ENCODE measurements at regions not wholly inside any gene's neighbourhood (a gene's known extent, or its start where the extent isn't known, plus 50 kb on each side); places are given as distances from the start of the nearest gene placed in this dataset.

GRCh38 chr12:124393414-124393790, 98.5 kb downstream of the RFLNA start:
- DNase-seq = no peak

DNA sequence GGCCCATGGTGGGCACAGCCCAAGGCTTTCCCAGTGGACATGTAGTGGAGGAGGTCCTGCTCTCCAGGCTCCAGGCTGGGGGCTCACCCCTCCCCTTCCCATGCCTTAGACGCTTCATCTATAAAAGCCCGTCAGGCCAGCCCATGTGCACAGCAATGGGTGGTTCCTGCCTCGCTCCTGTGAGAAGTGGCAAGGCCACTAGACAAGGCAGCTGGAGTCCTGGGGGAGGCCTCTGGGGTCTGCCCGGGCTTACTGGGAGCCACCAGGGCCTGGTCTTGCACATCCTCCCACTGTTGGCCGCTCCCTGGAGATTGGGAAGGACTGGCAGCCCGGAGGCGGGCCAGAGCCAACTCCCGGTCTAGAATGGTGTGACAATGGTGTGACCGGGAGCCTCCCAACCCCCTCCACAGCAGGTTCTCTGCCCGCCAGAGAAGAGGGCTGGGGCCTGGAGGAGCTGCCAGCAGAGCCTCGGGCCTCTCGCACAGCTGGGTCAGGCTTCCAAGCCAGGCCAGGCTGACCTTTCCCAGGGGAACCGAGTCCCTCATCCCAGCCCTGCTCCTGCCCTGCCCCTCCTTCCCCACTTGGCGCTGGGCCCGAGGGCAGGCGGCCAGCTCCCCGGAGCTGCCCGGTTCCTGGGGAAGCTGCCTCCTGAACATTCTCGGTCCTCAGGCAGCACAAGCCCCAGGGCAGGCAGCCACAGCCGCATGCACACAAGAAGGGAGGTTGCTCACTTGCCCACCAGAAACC, 97.9 kb downstream of the RFLNA start:
- DNase-seq = peak; percentile 88

GRCh38 chr12:124392271-124392666, 97.4 kb downstream of the RFLNA start:
- DNase-seq = peak; percentile 65

GRCh38 chr12:124391340-124392261, 96.7 kb downstream of the RFLNA start:
- peak; percentile 67 for DNase-seq

DNA sequence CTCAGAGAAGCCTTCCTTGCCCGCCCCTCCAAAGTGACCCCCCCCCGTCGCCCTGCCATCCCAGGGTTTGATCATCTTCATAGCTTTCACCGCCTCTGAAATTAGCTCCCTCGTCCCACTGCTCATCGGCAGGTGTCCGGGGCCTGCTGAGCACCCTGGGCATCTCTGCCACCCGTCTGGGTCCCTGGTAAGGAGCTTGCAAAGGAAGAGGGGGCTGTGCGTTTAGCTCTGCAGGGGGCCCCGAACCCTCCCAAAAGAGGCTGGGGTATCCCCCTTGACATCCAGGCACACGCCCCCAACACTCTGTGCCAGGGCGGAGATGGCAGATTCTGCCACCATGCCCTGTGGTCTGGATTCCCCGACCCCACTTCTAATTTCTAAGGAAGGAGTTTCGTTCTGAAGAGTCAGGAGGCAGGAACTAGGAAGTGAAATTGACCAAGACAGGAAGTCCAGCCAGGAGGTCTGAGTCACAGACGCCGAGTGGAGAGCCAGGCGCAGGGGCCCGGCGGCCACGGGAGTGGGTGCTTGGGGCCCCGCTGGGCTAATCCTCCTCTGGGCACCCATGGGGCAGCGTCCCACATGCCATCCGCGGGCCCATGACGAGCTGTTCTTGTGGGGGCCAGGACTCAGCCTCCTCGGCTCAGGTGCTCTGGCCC, 95.7 kb downstream of the RFLNA start:
- DNase-seq = peak; percentile 64

DNA sequence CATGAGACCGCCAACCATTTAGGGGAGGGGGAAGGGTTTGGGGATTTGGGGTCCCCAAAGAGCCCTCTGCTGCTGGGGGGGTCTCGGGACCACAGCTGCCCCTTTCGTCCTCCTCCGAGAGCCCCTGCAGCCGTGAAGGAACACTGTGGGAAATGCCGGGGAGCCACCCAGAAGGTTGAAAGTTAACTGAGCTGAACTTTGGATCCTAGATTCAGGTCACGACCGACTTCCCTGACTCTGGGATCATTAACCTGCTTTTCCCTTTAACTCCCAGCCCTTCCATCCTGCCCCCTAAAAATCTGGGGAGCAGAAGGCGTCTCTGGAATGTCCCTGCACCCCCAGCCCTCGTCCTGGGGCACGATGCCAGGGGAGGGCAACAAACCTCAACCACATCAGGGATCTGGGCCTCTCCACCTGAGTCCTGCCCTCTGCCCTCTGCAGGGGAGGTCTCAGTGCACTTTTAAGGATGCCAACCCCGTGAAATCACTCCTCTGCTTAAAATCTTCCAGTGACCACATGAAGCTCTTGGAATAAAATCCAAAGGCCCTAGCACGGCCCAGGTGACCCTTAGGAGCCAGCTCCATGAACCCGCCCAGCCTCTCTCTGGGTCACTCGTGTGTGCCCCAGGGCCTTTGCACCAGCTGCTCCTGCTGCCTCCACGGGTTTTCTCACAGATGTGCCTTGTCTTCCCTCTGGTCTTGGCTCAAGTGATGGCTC, 95.0 kb downstream of the RFLNA start:
- DNase-seq = no peak

DNA sequence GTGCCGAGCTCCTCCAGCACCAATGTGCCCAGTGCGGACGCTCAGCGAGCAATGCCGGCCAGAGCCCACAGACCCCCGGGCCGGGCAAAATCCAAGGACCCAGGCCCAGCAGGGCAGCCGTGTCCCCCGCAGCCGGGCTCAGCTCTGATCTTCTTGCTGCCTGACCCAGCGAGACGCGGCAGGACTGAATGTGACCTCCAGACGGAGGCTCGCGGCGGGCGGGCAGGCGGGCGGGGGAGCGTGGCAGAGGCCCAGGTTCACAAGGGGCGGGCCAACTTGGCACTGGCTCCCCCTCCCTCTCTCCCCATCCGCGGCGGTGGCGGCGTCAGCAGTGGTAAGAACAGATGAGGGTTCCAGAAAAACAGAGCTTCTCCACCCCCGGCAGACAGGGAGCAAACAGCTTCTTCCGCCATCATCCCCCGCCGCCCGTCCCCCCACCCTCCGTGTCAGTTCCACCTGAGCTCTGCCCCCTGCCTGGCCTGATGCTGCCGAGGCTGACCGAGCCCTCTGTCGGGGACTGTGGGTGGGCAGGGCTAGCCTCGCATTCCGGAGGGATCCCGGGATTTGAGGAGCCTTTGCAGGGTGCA, 94.3 kb downstream of the RFLNA start:
- DNase-seq = peak; percentile 91

DNA sequence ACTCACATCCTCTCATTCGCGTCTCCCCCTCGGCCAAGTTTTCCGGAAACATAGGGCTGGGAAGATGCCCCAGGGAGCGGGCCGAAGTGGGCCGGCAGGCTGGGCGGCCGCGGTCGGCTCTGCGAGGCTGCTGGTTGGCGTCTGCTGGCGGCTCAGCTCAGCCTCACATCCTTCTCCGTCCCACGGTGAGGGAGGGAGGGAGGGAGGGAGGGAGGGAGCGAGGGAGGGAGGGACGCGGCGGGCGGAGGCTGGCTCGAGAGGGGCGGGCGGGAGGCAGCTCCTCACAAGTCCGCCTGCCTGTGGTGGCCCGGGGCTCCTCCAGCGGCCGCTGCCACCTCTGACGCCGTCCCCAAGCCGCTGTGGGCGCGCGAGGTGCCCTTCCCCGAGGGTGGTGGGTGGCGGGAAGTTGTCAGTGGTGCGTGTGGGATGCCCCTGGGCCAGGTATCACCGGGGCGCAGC, 93.8 kb downstream of the RFLNA start:
- DNase-seq = peak; percentile 95

DNA sequence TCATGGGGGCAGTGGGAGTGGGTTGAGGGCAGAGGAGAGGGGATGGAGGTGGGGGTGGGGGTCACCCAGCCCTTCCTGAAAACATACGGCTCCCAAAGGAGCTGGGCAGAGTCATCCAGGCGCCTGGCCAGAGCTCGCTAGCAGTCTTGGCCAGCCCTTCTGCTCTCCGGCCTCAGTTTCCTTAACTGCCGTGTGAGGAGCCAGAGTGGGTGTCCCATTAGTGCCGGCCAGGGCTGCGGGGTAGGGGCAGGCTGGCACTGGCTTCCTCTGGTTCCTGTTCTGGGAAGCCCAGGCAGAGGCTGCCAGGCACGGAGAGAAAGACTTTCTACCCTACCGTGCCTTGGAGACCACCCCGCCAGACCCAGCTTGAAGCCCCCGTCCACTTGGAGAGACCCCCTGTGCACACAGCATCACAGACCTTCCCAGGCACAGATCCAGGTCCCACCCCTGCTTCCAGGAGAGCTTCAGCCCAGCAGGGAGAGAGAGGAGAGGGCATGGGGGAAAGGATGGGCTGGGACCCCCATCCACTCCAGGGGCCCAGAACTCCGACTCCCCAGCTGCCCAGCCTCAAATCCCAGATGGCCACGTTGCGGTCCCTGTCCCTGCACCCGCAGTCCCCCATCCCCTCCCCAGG, 93.3 kb downstream of the RFLNA start:
- DNase-seq = peak; percentile 56

GRCh38 chr12:124387528-124387911, 92.6 kb downstream of the RFLNA start:
- peak; percentile 74 for DNase-seq

DNA sequence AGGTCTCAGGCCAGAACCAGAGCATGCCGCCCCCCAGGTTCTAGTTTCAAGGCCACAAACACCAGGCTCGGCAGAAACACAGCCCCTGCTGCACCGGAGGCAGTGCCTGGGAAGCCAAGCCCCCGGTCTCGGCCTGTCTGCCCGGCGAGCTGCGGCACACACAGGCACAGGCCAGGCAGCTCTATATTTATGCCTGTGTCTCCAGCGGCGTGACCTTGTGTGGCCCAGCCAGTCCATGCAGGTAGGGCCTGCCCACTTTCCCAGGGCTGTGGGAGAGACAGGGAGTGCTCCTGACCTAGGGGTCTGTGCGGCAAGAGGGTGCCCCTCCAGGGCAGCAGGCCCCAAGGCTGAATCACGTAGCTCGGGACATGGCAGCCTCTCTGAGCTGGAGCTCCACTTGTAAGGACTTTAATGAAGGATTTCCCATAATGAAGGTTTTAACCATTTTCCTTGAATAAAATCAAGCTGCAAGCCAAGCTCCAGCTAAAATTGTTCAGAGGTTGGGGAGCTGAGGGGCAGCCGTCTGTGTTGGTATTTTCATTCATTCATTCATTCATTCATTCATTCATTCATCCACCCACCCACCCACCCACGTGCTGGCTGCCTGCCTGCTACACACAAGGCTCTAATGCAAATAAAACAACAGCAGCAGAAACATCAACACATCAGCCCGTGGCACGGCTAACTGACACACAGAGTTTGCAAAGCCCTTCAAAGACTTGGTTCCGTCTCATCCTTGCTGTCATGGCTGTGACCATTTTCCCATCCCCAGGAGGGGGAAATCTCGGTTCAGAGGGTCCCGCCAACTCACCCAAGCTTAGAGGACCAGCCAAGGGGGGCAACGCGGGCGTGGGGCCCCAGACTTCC, 92.0 kb downstream of the RFLNA start:
- no peak for DNase-seq

GRCh38 chr12:124386059-124386458, 91.2 kb downstream of the RFLNA start:
- peak; percentile 81 for DNase-seq

DNA sequence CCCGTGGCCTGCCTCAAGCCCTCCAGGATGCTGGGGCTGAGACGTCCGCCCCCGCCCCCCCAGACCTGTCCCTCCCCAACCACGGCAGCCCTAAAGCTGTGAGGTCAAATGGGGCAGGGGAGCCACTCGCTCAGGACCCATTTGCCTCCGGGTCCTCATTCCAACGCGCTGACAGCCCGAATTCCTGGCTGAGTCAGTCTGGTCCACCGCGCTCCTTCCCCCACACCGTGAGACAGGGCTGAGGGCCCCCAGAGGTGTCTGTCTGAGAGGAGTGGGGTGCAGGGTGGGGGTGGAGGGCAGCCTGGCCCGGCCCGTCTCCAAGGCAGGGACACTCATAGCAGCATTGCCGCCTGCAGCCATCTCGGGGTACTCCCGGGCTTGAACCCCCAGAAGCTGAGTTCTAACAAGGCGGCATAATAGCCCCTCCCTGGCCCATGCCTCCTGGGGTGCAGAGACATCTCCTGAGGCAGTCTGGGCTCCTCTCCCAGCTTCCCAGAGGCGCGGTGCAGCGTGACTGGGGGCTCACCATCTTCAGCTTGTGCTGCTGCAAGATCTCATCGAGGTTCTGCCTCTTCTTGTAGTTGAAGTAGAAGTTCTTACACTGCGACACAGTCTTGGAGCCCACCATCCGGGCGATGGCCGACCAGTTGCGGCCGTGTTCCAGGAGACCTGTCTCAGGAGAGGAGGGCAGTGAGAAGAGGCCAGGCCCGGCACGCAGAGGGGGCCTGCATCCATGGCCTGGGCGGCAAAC, 90.5 kb downstream of the RFLNA start:
- DNase-seq = no peak

- no peak for DNase-seq
Measured at GRCh38 chr12:124384299-124384894, 89.5 kb downstream of the RFLNA start.

DNA sequence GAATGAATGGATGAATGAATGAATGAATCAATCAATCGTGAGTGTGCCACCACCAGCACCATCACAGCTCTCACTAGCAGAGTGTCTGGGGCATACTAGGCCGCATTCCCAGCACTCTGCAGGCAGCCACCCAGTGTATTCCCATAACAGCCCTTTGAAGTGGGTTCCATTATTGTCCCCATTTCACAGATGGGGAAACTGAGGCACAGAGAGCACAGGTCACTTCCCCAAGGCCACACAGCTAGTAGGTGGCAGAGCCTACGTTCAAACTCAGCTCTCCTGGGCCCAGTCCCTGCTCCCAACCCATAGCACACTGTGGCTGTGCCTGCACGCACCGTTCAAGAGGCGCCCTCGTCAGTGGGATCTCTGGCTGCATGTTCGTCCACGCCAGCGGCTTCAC, 88.1 kb downstream of the RFLNA start:
- no peak for DNase-seq

DNA sequence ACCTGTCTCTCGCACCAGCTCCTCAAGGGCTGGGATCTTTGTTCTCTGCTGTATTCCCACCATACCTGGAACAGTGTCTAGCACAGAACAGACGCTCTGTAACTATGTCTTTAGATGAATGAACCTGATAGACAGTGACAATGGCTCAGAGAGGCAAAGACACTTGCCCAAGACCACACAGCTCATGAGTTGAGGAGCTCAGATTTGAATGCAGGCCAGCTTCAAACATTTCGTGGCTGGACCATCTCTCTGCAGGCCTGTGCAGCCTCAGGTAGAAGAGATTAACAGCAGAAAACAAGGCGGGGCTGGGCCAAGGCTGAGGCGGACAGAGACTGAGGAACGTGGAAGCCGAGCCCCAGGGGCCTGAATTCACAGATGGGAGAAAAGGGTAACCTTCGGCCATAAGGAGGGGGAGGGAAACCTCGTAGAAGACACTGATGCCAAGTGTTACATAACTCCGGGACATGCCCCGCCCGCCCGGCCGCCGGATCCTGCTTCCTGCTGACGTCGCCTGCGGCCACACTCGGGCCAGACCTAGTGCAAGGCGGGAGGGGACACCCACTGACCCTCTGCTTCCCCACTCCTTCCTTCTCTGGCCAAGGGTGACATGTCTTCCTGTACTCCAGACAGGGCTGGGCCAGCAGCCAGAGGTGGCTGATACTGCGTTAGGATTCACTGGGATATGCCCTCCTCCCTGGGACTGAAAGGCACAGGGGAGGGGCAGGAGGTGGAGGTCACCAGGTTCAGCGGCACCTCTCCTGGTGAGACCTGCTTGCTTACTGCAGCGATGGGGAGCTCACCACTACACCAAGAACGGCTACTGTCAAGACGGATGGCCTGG, 86.8 kb downstream of the RFLNA start:
- peak; percentile 86 for DNase-seq

DNA sequence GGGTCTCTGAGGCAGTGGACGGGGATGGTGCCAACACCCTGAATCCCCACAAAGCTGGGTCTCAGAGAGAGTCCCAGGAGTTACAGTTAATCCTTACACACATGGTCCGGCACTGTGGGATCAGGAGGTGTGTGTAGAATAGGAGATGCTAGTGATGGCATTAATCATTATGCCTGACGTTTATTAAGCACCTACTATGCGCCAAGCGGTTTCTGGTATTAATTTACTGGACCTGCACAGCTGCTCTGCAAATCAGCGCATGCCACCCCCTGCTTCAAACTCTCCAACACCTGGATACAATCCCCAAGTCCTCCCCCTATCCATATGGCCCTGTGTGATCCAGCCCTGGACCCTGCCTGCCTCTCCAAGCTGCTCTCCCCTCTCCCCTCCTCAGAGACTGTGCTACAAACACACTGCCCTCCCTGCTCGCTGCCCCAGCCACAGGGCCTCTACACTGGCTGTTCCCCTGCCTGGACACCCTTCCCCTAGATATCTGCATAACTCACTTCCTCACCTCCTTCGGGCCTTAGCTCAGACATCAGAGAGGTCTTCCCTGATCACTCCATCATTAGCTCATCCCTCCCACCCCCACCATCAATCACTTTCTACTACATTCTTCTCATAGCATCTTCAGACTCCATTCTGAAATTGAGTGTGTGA, 86.0 kb downstream of the RFLNA start:
- no peak for DNase-seq
